Lung (tissue), 11 donors: ENCODE measurements at regions not wholly inside any gene's neighbourhood (a gene's known extent, or its start where the extent isn't known, plus 50 kb on each side); places are given as distances from the start of the nearest gene placed in this dataset.

Experiments used
- ATAC-seq: fragments of 200-7000 bp; cut with Tn5 transposase; one replicate; pipeline ENCODE4 v1.9.1; 2020; ENCODE audit warnings: moderate number of reproducible peaks; ENCODE audit not compliant: insufficient read depth, low FRiP score
- DNase-seq, 3 donors: peaks; one replicate each; pipeline ENCODE4 v3.0.0-alpha.2; 2013 to 2017
- H3K27ac ChIP-seq, 2 donors: one replicate each; pipeline ENCODE4 v1.5.1; 2013; ENCODE audit warnings: mild to moderate bottlenecking in 2 of 2, moderate library complexity in 2 of 2, control low read depth in 1 of 2, inconsistent platforms in 1 of 2, low read depth in 1 of 2, low read length in 1 of 2
- H3K27me3 ChIP-seq, 3 donors: one replicate each; pipeline ENCODE4 v1.5.1; 2013; ENCODE audit warnings: low read length in 2 of 3; ENCODE audit not compliant: control insufficient read depth in 3 of 3, insufficient read depth in 3 of 3
- H3K36me3 ChIP-seq, 4 donors: one replicate each; pipeline ENCODE4 v1.5.1; 2013; ENCODE audit warnings: low read length in 4 of 4, mild to moderate bottlenecking in 1 of 4, moderate library complexity in 1 of 4; ENCODE audit not compliant: control insufficient read depth in 4 of 4, insufficient read depth in 4 of 4
- H3K4me1 ChIP-seq, 5 donors: one replicate each; pipeline ENCODE4 v1.5.1; 2013; ENCODE audit warnings: low read length in 5 of 5, mild to moderate bottlenecking in 2 of 5, moderate library complexity in 1 of 5; ENCODE audit not compliant: control insufficient read depth in 5 of 5, insufficient read depth in 5 of 5
- H3K4me3 ChIP-seq: one replicate; pipeline ENCODE4 v1.5.1; 2013; ENCODE audit warnings: mild to moderate bottlenecking, control low read depth, moderate library complexity
- H3K9ac ChIP-seq, 2 donors: one replicate each; pipeline ENCODE4 v1.5.1; 2013; ENCODE audit warnings: low read length in 2 of 2, control low read depth in 1 of 2; ENCODE audit not compliant: insufficient read depth in 1 of 2
- H3K9me3 ChIP-seq, 4 donors: one replicate each; pipeline ENCODE4 v1.5.1; 2013; ENCODE audit warnings: low read length in 3 of 4, mild to moderate bottlenecking in 1 of 4, moderate library complexity in 1 of 4; ENCODE audit not compliant: control insufficient read depth in 4 of 4, insufficient read depth in 3 of 4
- CTCF ChIP-seq: IDR thresholded peaks from 2 replicates; pipeline ENCODE4 v1.5.1; 2012; ENCODE audit warnings: mild to moderate bottlenecking; ENCODE audit errors: control extremely low read depth, extremely low read depth
- WGBS, 2 donors: extraction: QIAGEN DNeasy Blood & Tissue Kit; methylation state at CpG; one replicate each; pipeline ENCODE4 v1.1.7; 2013; 5-methylcytosine and 5-hydroxymethylcytosine counted together
- donor health status: control.
- donor health status: control.
- donor health status: Bipolar disorder and iron deficiency.
- donor health status: healthy.
- donor health status: DM: yes; HTN: yes; CAD: no.

GRCh38 chr2:118596620-118597019, 250.8 kb downstream of the EN1 start:
- no peak overlapping the region for H3K27ac ChIP-seq
- no peaks in the 10 kb centered on the region for H3K27me3 ChIP-seq
- ATAC-seq (no peak), DNase-seq (no peak)
- no peak overlapping the region for H3K9ac ChIP-seq
- no peaks in the 10 kb centered on the region for H3K4me1 ChIP-seq
- TF ChIP-seq CTCF: no peak
- H3K36me3 ChIP-seq: no peaks in the 10 kb centered on the region
- H3K4me3 ChIP-seq: no peak overlapping the region
- H3K9me3 ChIP-seq: peaks cover 0 to 4% (median 0%) of the 10 kb centered on the region in 4 donors
- WGBS, 2 donors: 91 to 92% methylated on average over 6 of the region's 6 CpGs

DNA sequence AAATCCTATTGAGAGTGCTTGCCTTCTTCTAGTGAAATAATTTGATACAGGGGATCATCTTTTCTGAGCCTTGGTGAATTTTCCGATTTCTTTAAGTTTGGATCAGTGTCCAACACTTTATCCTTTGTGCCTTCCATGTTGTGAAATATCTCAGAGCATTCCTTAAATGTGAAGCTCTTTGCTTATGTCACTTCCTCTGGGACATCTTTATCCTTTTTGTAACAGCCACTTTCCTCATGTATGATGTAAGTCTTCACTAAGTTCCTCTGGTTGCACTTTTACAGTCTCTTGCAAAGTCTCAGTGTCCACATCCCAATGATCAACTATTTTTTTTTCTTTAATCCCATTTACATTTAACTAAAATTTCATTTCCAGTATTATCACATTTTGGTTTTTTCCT, 254.2 kb downstream of the EN1 start:
- ATAC-seq (no peak), DNase-seq (no peak)
- whole genome bisulfite sequencing, 2 donors: 89 to 100% methylated on average over 1 of the region's 1 CpG
- Histone ChIP-seq H3K4me3 (no peak overlapping the region), H3K27ac (no peak overlapping the region), H3K27me3 (no peaks in the 10 kb centered on the region), H3K4me1 (no peaks in the 10 kb centered on the region), H3K9me3 (no peaks in the 10 kb centered on the region), H3K9ac (no peak overlapping the region), H3K36me3 (no peaks in the 10 kb centered on the region)
- no peak for TF ChIP-seq CTCF

DNA sequence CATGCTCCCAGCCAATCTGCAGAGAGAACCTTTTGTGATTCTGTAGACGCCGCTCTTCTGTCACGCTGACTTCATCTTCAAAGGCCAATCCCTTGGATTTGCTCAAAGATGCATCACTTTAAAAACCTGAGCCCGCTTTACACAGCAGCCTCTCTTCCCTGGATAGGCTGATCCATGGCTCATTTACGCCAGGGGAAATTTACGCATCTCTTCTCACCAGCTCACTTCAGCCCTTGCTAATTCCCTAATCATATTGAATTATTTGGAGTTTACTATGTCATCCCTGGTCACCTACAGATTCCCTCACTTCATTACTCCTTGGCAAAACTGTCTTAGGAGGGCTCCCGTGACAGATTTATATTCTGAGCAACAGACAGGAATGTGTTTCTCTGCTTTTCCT, 256.2 kb downstream of the EN1 start:
- Histone ChIP-seq H3K4me3 (no peak overlapping the region), H3K9ac (no peak overlapping the region), H3K4me1 (no peaks in the 10 kb centered on the region), H3K27me3 (no peaks in the 10 kb centered on the region), H3K27ac (no peak overlapping the region), H3K9me3 (no peaks in the 10 kb centered on the region), H3K36me3 (no peaks in the 10 kb centered on the region)
- DNase-seq (no peak), ATAC-seq (no peak)
- TF ChIP-seq CTCF: no peak
- 76 to 87% methylated on average over 7 of the region's 7 CpGs for WGBS, 2 donors

DNA sequence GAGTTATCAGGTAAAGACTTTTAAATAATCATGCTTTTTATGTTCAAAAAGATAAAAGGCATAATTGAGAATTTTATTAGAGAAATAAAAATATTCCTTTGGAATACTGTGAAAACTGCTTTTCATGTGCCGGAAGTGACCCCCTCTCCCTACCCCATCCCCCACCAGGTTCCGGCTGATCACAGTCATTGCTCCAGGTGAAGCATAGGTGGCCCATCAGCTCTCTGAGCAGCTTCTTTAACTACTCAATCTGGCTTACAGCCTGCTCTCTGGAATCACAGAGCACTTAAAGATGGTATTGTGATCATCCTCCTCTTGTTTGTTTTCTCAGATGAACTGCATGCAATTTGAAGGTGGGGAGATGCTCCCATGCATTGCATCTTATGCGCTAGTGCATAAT, 257.7 kb downstream of the EN1 start:
- H3K27me3 ChIP-seq: no peaks in the 10 kb centered on the region
- no peak for TF ChIP-seq CTCF
- 86% methylated on average over 3 of the region's 3 CpGs for whole genome bisulfite sequencing, 2 donors
- no peak overlapping the region for H3K4me3 ChIP-seq
- DNase-seq: no peak
- no peak overlapping the region for H3K27ac ChIP-seq
- no peaks in the 10 kb centered on the region for H3K4me1 ChIP-seq
- no peaks in the 10 kb centered on the region for H3K9me3 ChIP-seq
- no peaks in the 10 kb centered on the region for H3K36me3 ChIP-seq
- no peak overlapping the region for H3K9ac ChIP-seq
- no peak for ATAC-seq
